Transverse colon (tissue), 4 donors: ENCODE measurements at regions not wholly inside any gene's neighbourhood (a gene's known extent, or its start where the extent isn't known, plus 50 kb on each side); places are given as distances from the start of the nearest gene placed in this dataset.

ENCODE experiments used
- EP300 ChIP-seq: sonication (generic); formaldehyde crosslinking; IDR thresholded peaks from one replicate; pipeline ENCODE4 v1.6.1; 2017; ENCODE audit warnings: antibody characterized with exemption, low read depth
- POLR2A ChIP-seq: fragments of 450-650 bp; IDR thresholded peaks from one replicate; pipeline ENCODE4 v1.6.1; 2016; ENCODE audit warnings: antibody characterized with exemption, mild to moderate bottlenecking, moderate library complexity
- POLR2AphosphoS5 ChIP-seq, 3 donors: sonication (generic); formaldehyde crosslinking; IDR thresholded peaks; one replicate each; pipeline ENCODE4 v1.6.1; 2016; ENCODE audit warnings: antibody characterized with exemption in 3 of 3
- TF ChIP-seq, protein P1 (sequence below), 5 experiments: fragments of 200-600 bp in 3 of 5; fragments of 450-650 bp in 2 of 5; sonication (generic) in 3 of 5; IDR thresholded peaks; 1 replicate in 2 of 5; 2 replicates in 3 of 5; pipeline ENCODE4 v1.5.1; 2016 to 2017; ENCODE audit warnings: antibody characterized with exemption in 5 of 5, inconsistent platforms in 3 of 5, mild to moderate bottlenecking in 2 of 5, moderate library complexity in 1 of 5

DNA sequence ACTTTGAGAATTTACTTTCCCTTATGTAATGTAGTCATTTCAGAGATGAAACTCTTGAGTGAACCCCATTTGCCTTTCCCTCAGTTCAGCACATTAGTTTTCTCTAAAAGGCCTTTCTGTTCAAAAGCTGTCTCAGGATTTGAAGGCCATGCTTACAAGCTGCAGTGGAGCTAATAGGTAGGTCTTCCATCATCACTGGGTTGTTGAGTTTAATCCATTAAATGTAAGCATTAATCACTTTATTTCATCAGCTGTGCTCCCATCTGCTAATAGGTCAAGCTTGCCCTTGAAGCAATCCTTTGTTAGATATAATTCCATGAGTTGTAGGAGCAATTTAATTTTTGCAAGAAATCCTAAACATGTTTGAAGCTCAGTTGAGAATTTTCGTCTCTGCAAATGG lies 422.2 kb upstream of the ZP4 start:
- TF ChIP-seq, protein P1, sequence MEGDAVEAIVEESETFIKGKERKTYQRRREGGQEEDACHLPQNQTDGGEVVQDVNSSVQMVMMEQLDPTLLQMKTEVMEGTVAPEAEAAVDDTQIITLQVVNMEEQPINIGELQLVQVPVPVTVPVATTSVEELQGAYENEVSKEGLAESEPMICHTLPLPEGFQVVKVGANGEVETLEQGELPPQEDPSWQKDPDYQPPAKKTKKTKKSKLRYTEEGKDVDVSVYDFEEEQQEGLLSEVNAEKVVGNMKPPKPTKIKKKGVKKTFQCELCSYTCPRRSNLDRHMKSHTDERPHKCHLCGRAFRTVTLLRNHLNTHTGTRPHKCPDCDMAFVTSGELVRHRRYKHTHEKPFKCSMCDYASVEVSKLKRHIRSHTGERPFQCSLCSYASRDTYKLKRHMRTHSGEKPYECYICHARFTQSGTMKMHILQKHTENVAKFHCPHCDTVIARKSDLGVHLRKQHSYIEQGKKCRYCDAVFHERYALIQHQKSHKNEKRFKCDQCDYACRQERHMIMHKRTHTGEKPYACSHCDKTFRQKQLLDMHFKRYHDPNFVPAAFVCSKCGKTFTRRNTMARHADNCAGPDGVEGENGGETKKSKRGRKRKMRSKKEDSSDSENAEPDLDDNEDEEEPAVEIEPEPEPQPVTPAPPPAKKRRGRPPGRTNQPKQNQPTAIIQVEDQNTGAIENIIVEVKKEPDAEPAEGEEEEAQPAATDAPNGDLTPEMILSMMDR (IDR thresholded peaks at IDR 0.05) = no peak
- no peak for TF ChIP-seq POLR2AphosphoS5 (IDR thresholded peaks at IDR 0.05)
- TF ChIP-seq POLR2A = no peak
- TF ChIP-seq EP300 = no peak
